GM21717 (cell line): ENCODE measurements at regions not wholly inside any gene's neighbourhood (a gene's known extent, or its start where the extent isn't known, plus 50 kb on each side); places are given as distances from the start of the nearest gene placed in this dataset.
A peak's percentile ranks its signal among the peaks of the same experiment; 100 is the strongest.

Source experiments
- ATAC-seq: cut with Tn5 transposase; IDR thresholded peaks from one replicate; pipeline ENCODE4 v1.9.1; 2021; ENCODE audit warnings: mild to moderate bottlenecking, moderate library complexity; ENCODE audit not compliant: unreplicated experiment

DNA sequence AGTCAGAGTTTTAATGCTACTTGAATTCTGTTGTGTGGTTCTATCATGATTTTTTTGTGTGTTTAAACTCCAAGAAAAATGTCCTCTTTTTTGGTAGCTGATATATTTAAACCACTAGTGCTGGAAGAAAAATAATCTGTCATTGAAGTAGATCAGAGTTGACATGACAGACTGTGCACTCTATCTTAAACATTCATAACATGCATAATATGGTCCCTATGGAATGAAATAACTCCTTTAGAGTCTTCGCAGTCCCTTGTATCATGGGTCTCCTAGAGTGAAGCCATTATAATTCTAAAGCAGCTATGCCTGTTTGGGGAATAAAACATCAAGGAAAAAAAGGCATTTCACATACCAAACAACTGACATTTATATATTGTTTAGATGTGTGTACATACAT, 282.7 kb upstream of the CITED2 start:
- no peak for ATAC-seq

DNA sequence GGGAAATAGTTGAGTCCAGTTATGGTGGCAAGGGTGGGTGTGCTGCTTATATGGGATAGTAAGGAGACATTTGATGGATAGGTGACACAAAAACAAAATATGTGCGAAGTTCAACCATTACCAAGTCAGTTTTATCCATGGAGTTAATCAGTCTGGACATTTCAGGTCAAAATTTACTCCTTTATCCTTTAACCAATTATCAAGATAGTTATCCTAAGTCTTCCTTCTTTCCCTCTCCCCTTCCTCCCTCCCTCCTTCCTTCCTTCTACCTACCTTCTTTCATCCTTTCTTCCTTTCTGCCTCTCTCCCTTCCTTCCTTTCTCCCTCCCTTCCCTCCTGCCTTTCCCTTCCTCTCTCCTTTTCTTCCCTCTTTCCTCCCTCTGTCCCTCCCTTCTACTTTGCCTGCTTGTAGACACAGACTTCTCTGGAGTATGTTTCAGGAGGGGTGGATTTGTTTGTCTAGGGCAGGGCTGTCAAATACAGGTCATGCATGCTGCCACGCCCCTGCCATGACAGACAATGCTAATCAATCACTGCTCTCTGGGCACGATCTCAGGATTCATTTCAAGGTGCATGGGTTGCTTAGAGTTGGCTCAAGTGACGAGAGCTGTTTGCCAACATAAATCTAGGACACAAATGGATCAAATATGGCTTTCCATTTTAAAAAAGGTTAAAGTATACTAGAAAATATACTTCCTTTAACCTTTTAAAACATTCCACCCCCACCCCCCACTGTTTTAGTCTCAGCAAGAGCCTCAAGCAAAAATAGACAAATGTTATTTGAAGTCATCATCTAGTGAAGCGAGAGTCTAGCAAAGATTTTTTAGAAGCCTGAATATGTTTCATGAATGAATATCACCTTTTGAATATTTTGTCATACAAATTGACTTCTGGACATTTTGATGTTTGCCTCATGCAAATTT, 281.6 kb upstream of the CITED2 start:
- ATAC-seq, result no peak

DNA sequence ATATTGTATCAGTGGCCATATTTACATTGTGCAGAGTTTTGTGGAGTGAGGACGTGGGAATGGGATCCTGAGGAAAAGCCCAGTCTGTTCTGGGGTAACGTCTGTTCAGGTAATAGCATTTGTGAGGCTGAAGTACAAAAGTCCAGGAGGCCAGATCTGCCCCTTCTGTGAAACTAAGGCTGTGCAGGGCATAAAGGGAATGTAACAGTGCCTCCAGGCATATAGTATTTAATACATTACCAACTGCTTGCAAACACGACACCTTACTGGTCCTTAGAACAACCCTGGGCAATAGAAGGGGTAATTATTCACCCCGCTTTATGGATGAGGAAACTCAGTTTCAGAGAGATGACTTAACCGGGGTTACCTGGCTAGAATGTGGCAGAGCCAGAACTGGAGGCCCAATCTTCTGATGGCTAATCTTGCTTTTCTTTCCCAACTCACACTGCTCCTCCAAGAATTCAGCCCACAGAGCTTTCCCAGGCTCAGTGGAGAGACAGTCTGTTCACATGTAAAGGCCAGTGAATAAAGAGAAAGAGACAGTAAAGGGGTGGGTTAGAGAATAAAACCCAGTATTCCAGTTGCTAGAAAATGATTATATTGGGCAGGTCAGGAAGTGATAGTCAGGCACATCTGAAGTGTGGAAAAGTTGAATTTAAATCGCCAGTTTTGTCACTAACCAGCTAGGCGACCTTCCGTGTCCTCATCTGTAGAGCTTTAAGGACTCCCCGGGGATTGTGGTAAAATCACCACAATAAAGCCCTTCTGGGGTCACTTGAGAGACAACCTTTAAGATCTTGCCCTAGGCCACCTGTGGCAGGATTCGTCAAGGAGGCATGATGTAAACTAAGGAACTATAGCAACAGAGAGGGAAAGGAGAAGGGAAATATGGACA, 280.7 kb upstream of the CITED2 start:
- ATAC-seq, result no peak

DNA sequence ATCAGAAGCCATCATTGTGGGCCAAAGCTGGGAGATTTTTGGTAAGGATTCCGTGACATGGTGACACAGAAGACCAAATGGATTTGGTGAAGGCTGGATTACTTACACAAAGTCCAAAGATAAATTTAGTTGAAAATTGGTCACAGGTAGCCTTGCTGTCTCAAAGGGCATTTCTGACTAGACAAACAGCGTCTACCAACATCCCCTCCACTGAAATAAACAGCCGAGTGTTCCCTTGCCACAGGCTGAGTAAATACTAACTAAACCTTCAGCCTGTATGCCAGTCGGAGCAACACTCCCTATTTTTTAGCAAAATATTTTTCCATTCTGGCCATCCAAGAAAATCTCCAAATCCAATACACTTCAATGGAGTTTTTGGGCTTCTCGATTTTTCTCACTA, 279.9 kb upstream of the CITED2 start:
- no peak for ATAC-seq

DNA sequence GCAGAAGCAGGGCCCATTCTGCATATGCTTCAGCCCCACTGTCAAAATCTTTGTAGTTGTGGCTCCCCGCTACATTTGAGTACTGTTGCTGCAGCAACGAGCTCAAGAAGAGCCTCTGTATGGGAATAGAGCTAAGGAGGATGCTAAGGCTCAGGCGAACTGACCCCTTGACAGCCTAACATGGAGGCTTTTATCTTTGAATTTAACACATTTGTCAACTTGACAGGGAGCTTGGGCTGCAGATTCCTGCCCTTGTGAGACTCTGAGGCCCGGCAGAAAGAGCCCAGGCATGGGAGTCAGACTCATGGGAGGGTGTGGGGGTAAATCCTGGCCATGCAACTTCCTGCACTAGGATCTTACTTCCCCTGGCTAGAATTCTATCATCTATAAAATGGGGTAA, 278.7 kb upstream of the CITED2 start:
- no peak for ATAC-seq

DNA sequence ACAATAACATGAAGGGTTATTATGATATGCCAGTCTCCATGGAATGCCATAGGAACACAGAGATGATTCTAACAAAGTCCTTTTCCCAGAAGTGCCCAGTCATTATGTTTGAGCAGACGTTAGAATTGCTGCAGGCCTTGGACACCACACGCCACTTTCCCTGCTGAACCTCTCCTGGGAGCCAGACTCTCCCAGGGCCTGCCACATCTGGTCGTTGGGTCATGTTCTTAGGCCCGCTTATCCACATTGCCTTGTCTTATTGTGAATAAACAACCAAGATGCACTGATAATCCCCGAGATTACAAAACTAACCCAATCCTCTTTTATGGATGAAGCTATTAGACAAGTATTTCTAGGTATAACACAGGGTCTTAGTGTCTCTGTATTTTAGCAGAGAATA, 276.5 kb upstream of the CITED2 start:
- ATAC-seq, result no peak

DNA sequence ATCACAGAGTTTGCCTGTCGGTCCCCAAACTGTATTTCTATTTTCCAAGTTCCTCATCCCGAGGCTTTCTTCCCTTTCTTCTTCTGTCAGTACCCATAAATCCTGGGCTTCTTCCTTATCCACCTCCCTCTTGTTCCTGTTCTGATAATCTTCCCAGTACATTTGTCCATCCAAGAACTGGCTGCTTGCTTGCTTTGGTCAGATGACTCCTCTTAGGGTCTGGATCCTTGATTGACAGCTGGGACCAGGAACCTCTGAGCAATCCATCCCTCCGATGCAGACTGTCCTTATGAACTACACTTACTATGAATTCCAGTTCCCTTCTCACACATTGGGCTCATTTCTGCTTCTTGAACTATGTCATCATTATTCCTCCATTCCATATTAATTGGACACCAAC, 275.3 kb upstream of the CITED2 start:
- no peak for ATAC-seq

DNA sequence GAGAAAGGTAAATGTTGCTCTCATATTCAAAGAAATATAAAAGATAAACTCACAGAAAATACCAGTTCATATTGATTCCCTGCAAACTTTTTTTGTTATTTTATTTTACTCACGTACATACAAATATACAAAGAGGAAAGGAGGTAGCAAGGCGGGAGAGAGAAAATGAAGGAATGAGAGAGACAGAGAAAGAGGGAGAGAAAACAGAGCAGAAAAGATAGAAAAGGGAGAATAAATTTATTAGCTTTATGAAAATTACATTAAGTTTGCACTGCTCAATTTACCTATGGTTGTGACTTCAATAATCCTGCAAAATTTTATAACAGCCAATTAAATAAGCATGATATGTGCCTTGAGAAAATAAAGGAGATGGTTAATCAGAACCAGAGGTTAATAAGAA, 274.7 kb upstream of the CITED2 start:
- no peak for ATAC-seq

DNA sequence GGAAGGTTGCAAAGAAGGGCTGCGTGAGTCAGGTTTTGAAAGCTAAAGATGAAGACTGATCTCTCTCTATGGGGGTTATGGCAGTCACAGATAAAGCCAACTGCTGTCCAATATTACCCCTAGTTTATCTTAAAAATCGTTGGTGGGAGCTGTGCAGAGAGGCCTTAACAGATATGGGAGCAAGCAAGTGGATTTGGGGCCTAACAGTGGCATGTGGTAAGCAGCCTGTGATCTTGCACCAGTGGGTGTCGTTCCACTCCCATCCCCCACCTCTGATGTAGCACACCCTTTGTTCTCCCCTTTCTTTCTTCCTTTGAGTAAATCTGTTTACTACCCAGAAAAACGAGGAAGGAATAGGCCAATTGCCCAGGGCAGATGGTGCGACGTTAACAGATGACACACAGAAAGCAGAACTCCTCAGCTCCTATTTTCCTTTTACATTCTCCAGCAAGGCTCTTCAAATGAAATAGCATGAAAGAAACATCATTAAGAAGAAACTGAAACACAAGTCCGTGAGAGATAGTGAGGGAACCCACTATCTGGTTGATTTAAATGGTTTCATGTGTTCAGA, 274.1 kb upstream of the CITED2 start:
- no peak for ATAC-seq

DNA sequence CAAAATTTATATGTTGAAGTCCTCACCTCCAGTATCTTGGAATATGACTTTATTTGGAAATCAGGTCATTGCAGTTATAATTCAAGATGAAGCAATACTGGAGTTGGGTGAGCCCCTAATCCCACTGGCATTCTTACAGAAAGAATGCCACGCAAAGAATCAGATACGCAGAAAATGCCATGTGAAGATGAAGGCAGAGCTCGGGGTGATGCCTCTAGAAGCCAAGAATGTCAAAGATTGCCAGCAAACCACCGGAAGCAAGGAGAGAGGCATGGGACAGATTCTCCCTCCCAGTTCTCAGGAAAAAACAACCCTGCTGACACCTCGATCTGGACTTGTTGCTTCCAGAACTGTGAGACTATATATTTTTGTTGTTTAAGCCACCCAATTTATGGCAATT, 273.4 kb upstream of the CITED2 start:
- no peak for ATAC-seq

DNA sequence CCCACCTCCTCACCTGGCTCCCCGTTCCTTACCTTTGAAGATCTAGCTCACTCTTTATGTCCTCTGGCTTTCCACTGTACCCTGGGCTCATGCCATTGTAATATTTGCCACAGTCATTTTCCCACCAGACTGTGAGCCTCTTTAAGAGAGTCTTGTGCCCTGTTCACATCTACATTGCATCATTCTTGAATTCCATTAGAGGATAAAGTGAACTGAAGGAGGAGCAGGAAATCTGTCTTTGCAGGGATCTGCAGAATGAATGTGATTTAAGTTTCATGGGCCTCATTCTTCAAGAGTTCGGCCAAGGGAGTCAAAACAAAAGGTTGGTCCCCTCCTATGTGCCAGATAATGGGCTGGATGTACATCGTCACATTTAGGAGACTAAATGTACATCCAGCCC, 272.6 kb upstream of the CITED2 start:
- ATAC-seq, result no peak

DNA sequence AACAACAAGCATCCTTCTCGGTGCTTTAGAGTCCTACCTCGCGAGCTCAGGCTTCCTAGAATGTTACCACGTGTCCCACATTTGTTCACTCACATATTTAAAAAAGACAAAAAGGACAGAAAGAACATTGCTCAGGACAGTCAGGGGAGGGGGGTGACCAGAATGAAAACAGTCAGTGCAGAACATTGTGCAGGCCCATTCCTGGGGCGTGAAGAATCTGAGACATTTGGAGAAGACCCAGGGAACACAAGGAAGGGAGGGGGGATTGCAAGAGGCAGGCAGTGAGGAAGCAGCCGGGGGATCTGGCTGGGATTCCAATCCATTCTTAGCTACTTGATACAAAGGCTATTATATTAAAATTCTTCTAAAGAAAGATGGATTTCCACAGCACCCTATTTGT, 270.4 kb upstream of the CITED2 start:
- ATAC-seq, result no peak

DNA sequence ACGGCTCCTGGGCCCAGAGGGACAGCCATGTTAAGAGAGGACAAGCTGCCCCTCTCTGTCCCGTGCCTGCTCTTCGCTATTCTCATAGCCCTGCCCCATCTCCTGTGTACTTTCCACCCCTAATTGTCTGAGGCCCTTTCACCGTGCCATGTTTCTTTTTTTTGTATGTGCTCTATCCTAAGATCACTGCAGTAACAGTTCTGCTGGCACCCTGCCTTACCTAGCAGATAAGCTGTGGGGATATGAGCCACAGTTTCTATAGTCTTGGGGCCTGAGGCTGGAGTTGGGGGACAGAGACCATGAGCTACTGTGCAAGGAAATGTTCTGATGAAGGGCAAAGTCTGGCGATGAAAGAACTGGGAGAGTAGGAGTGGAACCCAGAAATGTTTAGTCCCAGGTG, 269.5 kb upstream of the CITED2 start:
- no peak for ATAC-seq

DNA sequence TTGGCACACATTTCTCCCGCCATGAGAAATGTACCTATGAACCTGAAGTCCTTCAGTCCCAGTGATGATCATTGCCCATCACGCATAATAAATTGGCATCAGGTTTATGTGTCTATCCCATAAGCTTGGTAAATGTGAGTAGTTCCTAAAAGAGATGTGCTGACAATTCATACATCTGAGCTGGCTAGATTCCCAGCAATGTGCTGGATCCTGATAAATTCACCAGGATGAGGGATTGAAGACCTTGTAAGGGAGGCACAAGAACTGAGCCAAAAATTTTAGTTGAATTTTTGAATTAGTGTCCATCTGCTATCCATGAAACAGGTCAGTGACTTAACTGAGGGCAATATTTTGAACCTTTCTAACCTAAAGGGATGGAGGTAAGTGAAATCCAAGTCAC, 267.9 kb upstream of the CITED2 start:
- no peak for ATAC-seq

DNA sequence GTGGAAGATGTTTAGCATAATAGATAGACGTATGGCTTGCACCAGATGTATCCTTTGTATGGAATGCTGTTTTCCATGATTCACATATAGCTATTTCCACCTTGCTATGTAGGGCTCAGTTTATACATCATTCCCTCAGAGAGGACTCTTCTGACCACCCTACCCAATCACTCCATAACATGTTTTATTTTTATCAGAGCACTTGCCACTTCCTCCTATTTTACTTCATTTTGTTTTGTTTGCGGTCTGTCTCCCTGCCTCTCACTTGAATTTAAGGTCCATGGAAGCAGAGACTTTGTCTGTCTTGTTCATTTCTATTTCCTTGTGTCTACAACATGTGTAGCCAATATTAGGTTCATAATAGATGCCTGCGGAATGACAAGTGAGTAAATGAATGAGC, 266.9 kb upstream of the CITED2 start:
- no peak for ATAC-seq

DNA sequence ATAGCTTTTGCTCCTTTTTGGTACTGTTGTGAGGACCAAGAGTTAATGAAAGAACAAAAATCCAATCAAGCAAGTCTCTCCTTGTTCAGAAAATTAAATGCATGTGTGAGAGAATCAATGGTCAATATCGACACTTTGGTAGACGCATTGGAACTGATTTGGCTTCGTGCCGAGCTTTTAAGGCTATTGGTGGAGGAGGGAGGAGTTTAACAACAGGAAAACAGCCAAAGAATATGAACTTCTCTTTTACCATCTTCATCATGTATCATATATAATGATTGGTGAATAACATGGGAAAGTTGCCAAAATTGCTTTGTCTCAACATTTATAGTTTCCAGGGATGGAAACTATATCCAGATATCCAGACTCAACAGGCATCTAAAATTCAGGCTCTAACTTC, 266.5 kb upstream of the CITED2 start:
- ATAC-seq, result no peak

DNA sequence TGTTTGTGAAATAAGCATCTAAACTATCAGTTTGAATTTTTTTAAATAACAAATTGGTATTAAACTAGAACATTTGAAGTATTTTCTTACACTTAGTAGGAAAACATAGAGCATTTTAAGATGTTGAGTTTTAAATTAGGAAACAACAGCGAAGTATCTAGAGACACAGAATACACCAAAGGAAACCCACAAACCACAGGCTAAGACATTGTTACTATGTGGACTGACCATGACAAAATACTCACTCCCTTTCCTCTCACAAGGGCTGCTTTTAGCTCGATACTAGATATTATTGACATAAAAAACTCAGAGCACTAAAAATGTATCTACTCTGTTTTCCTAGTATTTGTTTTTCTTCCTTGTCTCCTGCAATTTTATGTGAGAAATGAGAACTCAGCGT, 266.0 kb upstream of the CITED2 start:
- ATAC-seq, result peak; percentile 90

DNA sequence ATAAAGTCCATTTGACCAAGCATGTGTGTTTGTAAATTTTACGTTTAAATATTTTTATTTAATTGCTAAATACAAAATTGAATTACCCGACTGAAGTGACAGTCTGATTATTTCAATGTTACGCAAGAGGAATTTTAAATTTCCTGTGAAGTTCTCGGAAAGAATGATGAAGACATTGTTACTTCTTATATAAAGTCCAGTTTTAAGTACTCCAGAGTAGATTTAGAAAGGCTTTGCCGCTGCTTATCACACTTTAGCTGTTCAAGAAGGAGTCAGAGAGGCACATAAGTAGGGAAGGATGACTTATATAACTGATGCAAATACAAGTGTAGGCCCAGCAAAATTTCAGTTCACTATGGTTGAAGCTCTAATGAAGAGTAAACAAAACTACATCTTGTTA, 265.1 kb upstream of the CITED2 start:
- no peak for ATAC-seq

DNA sequence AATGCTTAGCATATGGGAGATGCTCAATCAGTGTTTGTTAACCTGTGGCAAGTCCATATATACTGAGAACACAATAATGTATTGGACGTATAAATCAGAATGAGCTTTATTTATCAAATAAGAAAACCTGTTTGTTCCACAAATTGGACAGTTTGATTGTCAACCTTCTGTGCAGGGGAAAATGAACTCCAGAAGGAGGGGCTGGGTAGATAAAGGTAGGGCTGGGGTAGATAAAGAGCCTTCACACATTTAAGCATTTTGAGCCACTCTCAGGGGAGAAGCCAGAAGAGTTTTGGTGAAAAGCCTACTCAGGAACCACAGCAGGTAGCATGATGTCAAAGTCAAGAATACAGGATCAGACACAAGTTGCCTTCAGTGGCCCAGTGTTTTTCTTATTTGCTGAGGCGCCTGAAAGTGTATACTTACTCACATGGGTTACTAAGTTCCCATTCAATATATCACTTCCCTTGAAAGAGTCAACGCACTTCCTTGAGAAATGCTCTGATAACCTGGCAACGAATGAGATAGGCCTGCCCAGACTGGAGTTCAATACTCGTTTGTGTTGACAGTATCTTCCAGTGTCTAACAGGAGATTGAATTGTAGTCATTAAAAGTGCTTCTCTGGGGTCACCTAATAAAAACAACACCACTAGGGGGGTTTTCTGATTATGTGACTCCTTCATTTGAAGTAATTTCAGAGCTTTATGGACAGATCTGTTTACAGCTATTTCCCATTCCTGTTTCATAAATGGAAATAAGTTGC, 263.9 kb upstream of the CITED2 start:
- ATAC-seq, result no peak

DNA sequence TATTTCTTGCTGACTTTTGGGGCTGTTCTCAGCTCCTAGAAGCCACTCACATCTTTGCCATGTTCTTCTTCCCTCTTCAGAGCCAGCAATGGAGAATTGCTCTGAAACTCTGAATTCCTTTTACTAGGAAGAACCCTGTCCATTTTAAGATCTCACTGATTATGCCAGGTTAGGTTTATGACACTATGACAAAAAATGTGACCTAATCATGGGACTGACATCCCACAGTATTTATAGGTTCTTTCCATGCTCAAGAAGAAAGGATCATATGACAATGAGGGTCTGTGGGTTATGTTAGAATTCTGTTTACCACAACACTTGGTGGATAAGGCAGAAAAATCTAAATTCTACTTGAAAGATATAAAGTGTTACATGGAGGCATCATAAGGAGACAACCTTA, 263.3 kb upstream of the CITED2 start:
- ATAC-seq, result no peak

DNA sequence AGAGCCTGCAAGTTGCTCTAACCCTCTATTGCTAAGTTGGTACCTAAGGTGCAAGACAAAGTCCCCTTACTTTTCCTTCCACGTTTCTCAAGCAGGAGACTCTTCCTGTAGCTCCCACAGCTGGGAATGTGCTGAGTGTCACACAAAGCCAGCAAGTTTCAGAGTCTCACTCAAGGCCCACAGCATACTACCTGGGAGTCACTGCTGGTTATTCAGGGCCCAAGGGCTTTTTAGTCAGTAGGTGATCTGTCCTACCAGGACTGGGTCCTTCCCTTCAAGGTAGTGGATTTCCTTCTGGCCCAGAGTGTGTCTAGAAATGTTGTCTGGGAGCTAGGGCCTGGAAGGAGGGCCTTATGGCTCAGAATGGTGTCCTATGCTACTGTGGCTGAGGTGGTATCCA, 261.9 kb upstream of the CITED2 start:
- ATAC-seq, result no peak
